ENCODE measurements at regions not wholly inside any gene's neighbourhood (a gene's known extent, or its start where the extent isn't known, plus 50 kb on each side); places are given as distances from the start of the nearest gene placed in this dataset.

- Histone ChIP-seq H3K27me3 (ENCODE audit: control insufficient read depth, insufficient read depth, low read length) (no peaks in the 10 kb centered on the region), H3K4me2 (ENCODE audit: low read depth, low read length) (no peak overlapping the region), H3K14ac (replicated peaks; ENCODE audit: low read depth, low read length) (no peak overlapping the region), H2AK5ac (ENCODE audit: low read depth, low read length) (no peak overlapping the region), H2BK120ac (ENCODE audit: low read depth, low read length) (no peak overlapping the region), H4K91ac (ENCODE audit: insufficient read depth, low read depth, low read length) (no peak overlapping the region), H3K4me1 (ENCODE audit: control insufficient read depth, insufficient read depth, low read length) (no peaks in the 10 kb centered on the region), H2BK5ac (ENCODE audit: low read depth, low read length, poor library complexity, severe bottlenecking) (no peak overlapping the region), H3K9me1 (ENCODE audit: insufficient read depth, low read length) (no peaks in the 10 kb centered on the region), H3K18ac (ENCODE audit: low read depth, low read length) (no peak overlapping the region), H2AFZ (replicated peaks; ENCODE audit: low read length, poor library complexity) (no peak overlapping the region), H4K20me1 (ENCODE audit: insufficient read depth, low read length) (no peaks in the 10 kb centered on the region), H3K56ac (ENCODE audit: extremely low read depth, insufficient read depth, low read length) (no peak overlapping the region), H3K23ac (ENCODE audit: low read depth, low read length) (no peak overlapping the region), H3K9ac (ENCODE audit: low read depth, low read length) (no peak overlapping the region), H3K27ac (ENCODE audit: insufficient read depth, low read length) (no peak overlapping the region), H3K36me3 (ENCODE audit: control insufficient read depth, insufficient read depth, low read length) (no peaks in the 10 kb centered on the region), H3K4ac (ENCODE audit: low read depth, low read length) (no peak overlapping the region), H4K5ac (ENCODE audit: low read depth, low read length) (no peak overlapping the region), H2AK9ac (replicated peaks; ENCODE audit: low read depth, low read length, poor library complexity) (no peak overlapping the region), H3K79me1 (ENCODE audit: low read depth in 1 of 2, low read length in 2 of 2) (no peaks in the 10 kb centered on the region), H4K8ac (ENCODE audit: low read depth in 2 of 2, low read length in 2 of 2) (no peak overlapping the region), H2BK15ac (ENCODE audit: low read depth, low read length) (no peak overlapping the region), H3K9me3 (ENCODE audit: control insufficient read depth, insufficient read depth, low read length) (peaks cover 60% of the 10 kb centered on the region), H3K4me3 (ENCODE audit: insufficient read depth, low read depth, low read length) (no peak overlapping the region), H2BK20ac (ENCODE audit: low read depth, low read length) (no peak overlapping the region)
- TF ChIP-seq MAZ (IDR thresholded peaks at IDR 0.05; ENCODE audit: borderline replicate concordance, low read depth, low read length) (no peak), MXI1 (IDR thresholded peaks at IDR 0.05; ENCODE audit: borderline replicate concordance, low read depth, low read length) (no peak), RAD21 (IDR thresholded peaks at IDR 0.05; ENCODE audit: low read length) (no peak), ELK1 (IDR thresholded peaks at IDR 0.05; ENCODE audit: borderline replicate concordance, low read depth, low read length) (no peak), SMC3 (IDR thresholded peaks at IDR 0.05; ENCODE audit: low read depth, low read length) (no peak), MAFK (IDR thresholded peaks at IDR 0.05; ENCODE audit: low read depth, low read length) (no peak)
- 36% methylated on average over 7 of the region's 8 CpGs; no CpG with 5 or more reads in 1 of the 2 experiments for WGBS, 2 experiments (ENCODE audit: extremely low coverage in 2 of 2, insufficient read length in 1 of 2)
- POLR2A ChIA-PET (ENCODE audit: unreplicated experiment) = no interaction called here
- CTCF ChIA-PET = no interaction called here
- intact Hi-C loops (cut with micrococcal nuclease) = no loop called here
- in situ Hi-C loops (cut with MboI; ENCODE audit: low sequenced_read_pairs) = no loop called here
- no TSS peak for BruUV-seq (replicated peaks)
- dilution Hi-C loops (cut with HindIII; ENCODE audit: low sequenced_read_pairs, unreplicated experiment) = no loop called here
- ATAC-seq (ENCODE audit: low read depth) (no peak), DNase-seq (no peak)
These were observed 209.1 kb downstream of the BRD1 start for GRCh38 chr22:49618677-49618953.

All from IMR-90 (cell line).